Activated B cell treated with CpG ODN at 0.5 μM for 24 hours (primary cell): ENCODE measurements at regions not wholly inside any gene's neighbourhood (a gene's known extent, or its start where the extent isn't known, plus 50 kb on each side); places are given as distances from the start of the nearest gene placed in this dataset.

Source experiments
- ATAC-seq: fragments of 200-7000 bp; cut with Tn5 transposase; one replicate; pipeline ENCODE4 v1.10.0; 2021; ENCODE audit warnings: low read depth, mild to moderate bottlenecking, moderate library complexity
- CTCF ChIA-PET: fragments of 350-600 bp; sonication (Branson Sonifier 250); formaldehyde crosslinking; loops from one replicate; lab custom pipeline; 2021; ENCODE audit warnings: antibody characterized with exemption; lab: Charles Lee
- POLR2A ChIA-PET: fragments of 350-600 bp; sonication (Branson Sonifier 250); formaldehyde crosslinking; loops from one replicate; lab custom pipeline; 2021; ENCODE audit warnings: antibody characterized with exemption; lab: Charles Lee
- DNase-seq: peaks from one replicate; pipeline ENCODE4 v3.0.0; 2022
- H3K27ac Mint-ChIP-seq: one replicate; pipeline ENCODE4 v1.8.0; 2020; ENCODE audit warnings: mixed read lengths
- H3K27me3 Mint-ChIP-seq: one replicate; pipeline ENCODE4 v1.8.0; 2021; ENCODE audit warnings: mixed read lengths
- H3K36me3 Mint-ChIP-seq: one replicate; pipeline ENCODE4 v1.8.0; 2021; ENCODE audit warnings: low read depth, mixed read lengths
- H3K4me1 Mint-ChIP-seq: one replicate; pipeline ENCODE4 v1.8.0; 2021; ENCODE audit warnings: mixed read lengths
- H3K4me3 Mint-ChIP-seq: one replicate; pipeline ENCODE4 v1.8.0; 2020; ENCODE audit warnings: mild to moderate bottlenecking, mixed read lengths
- H3K9me3 Mint-ChIP-seq: one replicate; pipeline ENCODE4 v1.8.0; 2020; ENCODE audit warnings: mixed read lengths
- CTCF ChIP-seq: fragments of 200-600 bp; IDR thresholded peaks from one replicate; pipeline ENCODE4 v1.8.0; 2022; ENCODE audit warnings: antibody characterized with exemption, mild to moderate bottlenecking
- intact Hi-C: fragments of 100-400 bp; cut with micrococcal nuclease; formaldehyde crosslinking; loops from one replicate; pipeline ENCODE4 v1.15.1; 2024

- Mint-ChIP-seq H3K4me1 (no peaks in the 10 kb centered on the region), H3K27me3 (peaks cover 7% of the 10 kb centered on the region), H3K36me3 (no peaks in the 10 kb centered on the region), H3K9me3 (peaks cover 7% of the 10 kb centered on the region), H3K27ac (no peak overlapping the region), H3K4me3 (no peak overlapping the region)
- no peak for DNase-seq
- CTCF ChIA-PET: no interaction called here
- POLR2A ChIA-PET: no interaction called here
- no peak for ATAC-seq
- intact Hi-C loops: no loop called here
- no peak for TF ChIP-seq CTCF
Observed at GRCh38 chr12:131448254-131448795, 262.6 kb upstream of the SFSWAP start.

- Mint-ChIP-seq H3K4me1 (no peaks in the 10 kb centered on the region), H3K4me3 (no peak overlapping the region), H3K36me3 (no peaks in the 10 kb centered on the region), H3K27me3 (peaks cover 7% of the 10 kb centered on the region), H3K9me3 (peaks cover 7% of the 10 kb centered on the region), H3K27ac (no peak overlapping the region)
- no peak for TF ChIP-seq CTCF
- POLR2A ChIA-PET: no interaction called here
- CTCF ChIA-PET: no interaction called here
- intact Hi-C loops: no loop called here
- ATAC-seq: no peak
- DNase-seq: no peak
Observed at GRCh38 chr12:131449027-131449426, 261.9 kb upstream of the SFSWAP start.

GRCh38 chr12:131452444-131452860, 258.4 kb upstream of the SFSWAP start:
- Mint-ChIP-seq H3K36me3 (no peaks in the 10 kb centered on the region), H3K4me1 (no peaks in the 10 kb centered on the region), H3K4me3 (no peak overlapping the region), H3K27ac (no peak overlapping the region), H3K27me3 (peaks cover 11% of the 10 kb centered on the region), H3K9me3 (peaks cover 7% of the 10 kb centered on the region)
- TF ChIP-seq CTCF: no peak
- ChIA-PET POLR2A (no interaction called here), CTCF (no interaction called here)
- ATAC-seq (no peak), DNase-seq (no peak)
- intact Hi-C loops: no loop called here

GRCh38 chr12:131454418-131455217, 256.3 kb upstream of the SFSWAP start:
- ChIA-PET CTCF (no interaction called here), POLR2A (no interaction called here)
- DNase-seq: no peak
- Mint-ChIP-seq H3K9me3 (peaks cover 7% of the 10 kb centered on the region), H3K4me1 (no peaks in the 10 kb centered on the region), H3K27ac (no peak overlapping the region), H3K27me3 (peaks cover 10% of the 10 kb centered on the region), H3K36me3 (no peaks in the 10 kb centered on the region), H3K4me3 (no peak overlapping the region)
- TF ChIP-seq CTCF: no peak
- ATAC-seq: no peak
- intact Hi-C loops: no loop called here

GRCh38 chr12:131455218-131455506, 255.7 kb upstream of the SFSWAP start:
- no peaks in the 10 kb centered on the region for H3K36me3 Mint-ChIP-seq
- no peaks in the 10 kb centered on the region for H3K4me1 Mint-ChIP-seq
- POLR2A ChIA-PET: no interaction called here
- H3K27me3 Mint-ChIP-seq: peaks cover 10% of the 10 kb centered on the region
- no peak for TF ChIP-seq CTCF
- peaks cover 7% of the 10 kb centered on the region for H3K9me3 Mint-ChIP-seq
- CTCF ChIA-PET: no interaction called here
- ATAC-seq: no peak
- intact Hi-C loops: no loop called here
- H3K27ac Mint-ChIP-seq: no peak overlapping the region
- no peak for DNase-seq
- no peak overlapping the region for H3K4me3 Mint-ChIP-seq
